ENCODE measurements at regions not wholly inside any gene's neighbourhood (a gene's known extent, or its start where the extent isn't known, plus 50 kb on each side); places are given as distances from the start of the nearest gene placed in this dataset.

- ATAC-seq (no peak), DNase-seq (no peak)
- Histone ChIP-seq H3K27ac (no peak overlapping the region), H3K36me3 (no peaks in the 10 kb centered on the region), H3K4me3 (no peak overlapping the region), H3K27me3 (no peaks in the 10 kb centered on the region), H3K4me1 (no peaks in the 10 kb centered on the region), H3K9me3 (peaks cover 0 to 11% (median under 1%) of the 10 kb centered on the region in 12 donors)
- TF ChIP-seq CTCF (IDR thresholded peaks at IDR 0.05), result no peak
- TF ChIP-seq POLR2A (IDR thresholded peaks at IDR 0.05), result no peak
- WGBS, 4 donors, result 70 to 79% (median 74%) methylated on average over 4 of the region's 4 CpGs
- intact Hi-C loops (cut with DNase I), result no loop called here
Measured at GRCh38 chr4:145418739-145419138, 62.9 kb upstream of the SMAD1 start.

GRCh38 chr4:145417348-145418130 lies 64.1 kb upstream of the SMAD1 start:
- DNase-seq (no peak), ATAC-seq (no peak)
- no peak overlapping the region for H3K4me3 ChIP-seq
- intact Hi-C loops (cut with DNase I), result no loop called here
- no peaks in the 10 kb centered on the region for H3K36me3 ChIP-seq
- 95 to 96% (median 95%) methylated on average over 5 of the region's 5 CpGs for WGBS, 4 donors
- H3K4me1 ChIP-seq, result no peaks in the 10 kb centered on the region
- no peaks in the 10 kb centered on the region for H3K27me3 ChIP-seq
- TF ChIP-seq CTCF (IDR thresholded peaks at IDR 0.05) (no peak), POLR2A (IDR thresholded peaks at IDR 0.05) (no peak)
- H3K9me3 ChIP-seq, result no peaks in the 10 kb centered on the region
- no peak overlapping the region for H3K27ac ChIP-seq

- Histone ChIP-seq H3K27ac (no peak overlapping the region), H3K36me3 (no peaks in the 10 kb centered on the region), H3K4me3 (no peak overlapping the region), H3K9me3 (no peaks in the 10 kb centered on the region), H3K27me3 (no peaks in the 10 kb centered on the region), H3K4me1 (no peaks in the 10 kb centered on the region)
- ATAC-seq, result no peak
- 69 to 83% (median 75%) methylated on average over 1 of the region's 1 CpG for WGBS, 4 donors
- TF ChIP-seq POLR2A (IDR thresholded peaks at IDR 0.05) (no peak), CTCF (IDR thresholded peaks at IDR 0.05) (no peak)
- DNase-seq, result no peak
- intact Hi-C loops (cut with DNase I), result no loop called here
Measured at GRCh38 chr4:145414841-145415240, 66.8 kb upstream of the SMAD1 start.

GRCh38 chr4:145414226-145414625 lies 67.4 kb upstream of the SMAD1 start:
- no peaks in the 10 kb centered on the region for H3K4me1 ChIP-seq
- H3K27me3 ChIP-seq, result no peaks in the 10 kb centered on the region
- no peaks in the 10 kb centered on the region for H3K36me3 ChIP-seq
- intact Hi-C loops (cut with DNase I), result no loop called here
- no peak for TF ChIP-seq POLR2A (IDR thresholded peaks at IDR 0.05)
- no peak for TF ChIP-seq CTCF (IDR thresholded peaks at IDR 0.05)
- WGBS, 4 donors, result 71 to 92% (median 86%) methylated on average over 1 of the region's 1 CpG
- no peak overlapping the region for H3K27ac ChIP-seq
- ATAC-seq (no peak), DNase-seq (no peak)
- no peaks in the 10 kb centered on the region for H3K9me3 ChIP-seq
- H3K4me3 ChIP-seq, result no peak overlapping the region

All from heart left ventricle (tissue), 16 donors.